Transverse colon (tissue), 4 donors: ENCODE measurements at regions not wholly inside any gene's neighbourhood (a gene's known extent, or its start where the extent isn't known, plus 50 kb on each side); places are given as distances from the start of the nearest gene placed in this dataset.
"Not testable (repeated sequence)": the region's sequence is repeated elsewhere in the genome, so short reads cannot be mapped to it uniquely, and the experiment has no call there.

Experiments used
- DNase-seq: peaks from one replicate; pipeline ENCODE4 v3.0.0-alpha.2; 2019
- H3K27ac ChIP-seq, 4 donors: fragments of 200-600 bp; sonication (generic); 2 replicates each; pipeline ENCODE4 v1.5.1; 2016 to 2018; ENCODE audit warnings: inconsistent platforms in 4 of 4
- H3K27me3 ChIP-seq: fragments of 200-600 bp; sonication (generic); 2 replicates; pipeline ENCODE4 v1.5.1; 2017; ENCODE audit warnings: inconsistent platforms
- H3K36me3 ChIP-seq, 4 donors: fragments of 200-600 bp; sonication (generic); 2 replicates each; pipeline ENCODE4 v1.5.1; 2017 to 2019; ENCODE audit warnings: inconsistent platforms in 4 of 4
- H3K4me1 ChIP-seq, 4 donors: fragments of 200-600 bp; sonication (generic); 2 replicates each; pipeline ENCODE4 v1.5.1; 2017 to 2020; ENCODE audit warnings: inconsistent platforms in 4 of 4
- H3K4me3 ChIP-seq, 4 donors: fragments of 200-600 bp; sonication (generic); 1 replicate in 1 of 4; 2 replicates in 3 of 4; pipeline versions ENCODE4 v1.5.1 to v1.6.1; 2017 to 2019; ENCODE audit warnings: inconsistent platforms in 4 of 4
- H3K9me3 ChIP-seq, 2 donors: fragments of 200-600 bp; sonication (generic); 2 replicates each; pipeline ENCODE4 v1.5.1; 2017 to 2019; ENCODE audit warnings: inconsistent platforms in 2 of 2
- EP300 ChIP-seq: sonication (generic); formaldehyde crosslinking; IDR thresholded peaks from one replicate; pipeline ENCODE4 v1.6.1; 2017; ENCODE audit warnings: antibody characterized with exemption, low read depth
- POLR2A ChIP-seq: fragments of 450-650 bp; IDR thresholded peaks from one replicate; pipeline ENCODE4 v1.6.1; 2016; ENCODE audit warnings: antibody characterized with exemption, mild to moderate bottlenecking, moderate library complexity
- POLR2AphosphoS5 ChIP-seq, 3 donors: sonication (generic); formaldehyde crosslinking; IDR thresholded peaks; one replicate each; pipeline ENCODE4 v1.6.1; 2016; ENCODE audit warnings: antibody characterized with exemption in 3 of 3
- WGBS, 2 donors: methylation state at CpG; one replicate each; pipeline ENCODE4 v1.1.5; 2018; ENCODE audit warnings: low coverage in 1 of 2; 5-methylcytosine and 5-hydroxymethylcytosine counted together
- in situ Hi-C, 4 donors: fragments of 200-750 bp; cut with MboI; loops; one replicate each; pipeline versions ENCODE4 v1.15.0 to v1.15.1; 2017; ENCODE audit warnings: low sequenced_read_pairs in 3 of 4, low pct_ligation_motif_present in 1 of 4, low pct_unique_long_range_greater_than_20kb in 1 of 4
- intact Hi-C: fragments of 100-400 bp; cut with DNase I; formaldehyde crosslinking; loops from one replicate; pipeline ENCODE4 v1.15.1; 2023; ENCODE audit warnings: low total_unique reads
- TF ChIP-seq, protein P1 (sequence below), 5 experiments: fragments of 200-600 bp in 3 of 5; fragments of 450-650 bp in 2 of 5; sonication (generic) in 3 of 5; IDR thresholded peaks; 1 replicate in 2 of 5; 2 replicates in 3 of 5; pipeline ENCODE4 v1.5.1; 2016 to 2017; ENCODE audit warnings: antibody characterized with exemption in 5 of 5, inconsistent platforms in 3 of 5, mild to moderate bottlenecking in 2 of 5, moderate library complexity in 1 of 5

DNA sequence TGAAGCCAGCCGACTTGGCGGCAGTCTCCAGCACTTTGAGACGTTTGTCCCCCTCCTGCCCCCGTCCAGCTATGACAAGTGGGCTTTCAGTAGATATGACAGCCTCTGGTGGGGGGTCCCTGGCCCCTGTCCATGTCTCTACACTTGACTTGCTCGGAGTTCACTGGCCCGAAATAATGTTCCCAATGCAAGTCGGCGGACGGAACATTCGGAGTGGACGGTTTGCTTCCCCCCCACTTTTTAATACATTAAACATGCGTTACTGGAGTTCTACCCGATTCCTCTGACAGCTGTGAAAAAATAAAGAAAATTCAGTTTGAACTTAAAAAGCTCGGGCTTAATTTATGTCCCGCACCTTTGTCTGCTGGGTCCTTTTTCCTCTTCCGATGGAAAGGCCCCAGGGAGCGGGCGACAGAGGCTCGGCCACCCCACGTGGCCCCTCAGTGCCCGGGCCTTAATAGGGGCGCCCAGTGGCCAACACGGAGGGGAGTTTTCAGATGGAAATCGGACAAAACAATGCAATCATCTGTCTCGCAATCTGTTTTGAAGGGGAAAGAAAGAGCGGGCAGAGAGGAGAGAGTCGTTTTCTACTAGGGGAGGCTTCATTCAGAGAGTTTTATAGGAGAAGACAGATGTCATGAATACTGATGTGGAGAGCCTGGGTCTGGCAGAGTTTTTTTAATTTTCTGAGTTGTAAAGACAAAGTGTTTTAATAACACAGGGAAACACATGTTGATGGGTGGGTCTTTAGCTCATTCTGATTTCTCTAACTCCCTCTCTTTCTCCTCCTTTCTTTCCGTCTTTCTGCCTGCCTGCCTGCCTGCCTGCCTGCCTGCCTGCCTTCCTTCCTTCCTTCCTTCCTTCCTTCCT lies 50.2 kb downstream of the SMIM38 start:
- no peaks in the 10 kb centered on the region for H3K4me1 ChIP-seq
- no peaks in the 10 kb centered on the region for H3K27me3 ChIP-seq
- intact Hi-C loops, result no loop called here
- no peak for DNase-seq
- in situ Hi-C loops, result no loop called here
- H3K36me3 ChIP-seq, result no peaks in the 10 kb centered on the region
- TF ChIP-seq EP300 (no peak), POLR2A (no peak), POLR2AphosphoS5 (IDR thresholded peaks at IDR 0.05) (no peak)
- TF ChIP-seq, protein P1, sequence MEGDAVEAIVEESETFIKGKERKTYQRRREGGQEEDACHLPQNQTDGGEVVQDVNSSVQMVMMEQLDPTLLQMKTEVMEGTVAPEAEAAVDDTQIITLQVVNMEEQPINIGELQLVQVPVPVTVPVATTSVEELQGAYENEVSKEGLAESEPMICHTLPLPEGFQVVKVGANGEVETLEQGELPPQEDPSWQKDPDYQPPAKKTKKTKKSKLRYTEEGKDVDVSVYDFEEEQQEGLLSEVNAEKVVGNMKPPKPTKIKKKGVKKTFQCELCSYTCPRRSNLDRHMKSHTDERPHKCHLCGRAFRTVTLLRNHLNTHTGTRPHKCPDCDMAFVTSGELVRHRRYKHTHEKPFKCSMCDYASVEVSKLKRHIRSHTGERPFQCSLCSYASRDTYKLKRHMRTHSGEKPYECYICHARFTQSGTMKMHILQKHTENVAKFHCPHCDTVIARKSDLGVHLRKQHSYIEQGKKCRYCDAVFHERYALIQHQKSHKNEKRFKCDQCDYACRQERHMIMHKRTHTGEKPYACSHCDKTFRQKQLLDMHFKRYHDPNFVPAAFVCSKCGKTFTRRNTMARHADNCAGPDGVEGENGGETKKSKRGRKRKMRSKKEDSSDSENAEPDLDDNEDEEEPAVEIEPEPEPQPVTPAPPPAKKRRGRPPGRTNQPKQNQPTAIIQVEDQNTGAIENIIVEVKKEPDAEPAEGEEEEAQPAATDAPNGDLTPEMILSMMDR (IDR thresholded peaks at IDR 0.05), result no peak
- 79 to 92% methylated on average over 8 to 28 of the region's 28 CpGs for WGBS, 2 donors
- no peak overlapping the region for H3K27ac ChIP-seq
- no peak overlapping the region for H3K4me3 ChIP-seq
- H3K9me3 ChIP-seq, result no peaks in the 10 kb centered on the region

DNA sequence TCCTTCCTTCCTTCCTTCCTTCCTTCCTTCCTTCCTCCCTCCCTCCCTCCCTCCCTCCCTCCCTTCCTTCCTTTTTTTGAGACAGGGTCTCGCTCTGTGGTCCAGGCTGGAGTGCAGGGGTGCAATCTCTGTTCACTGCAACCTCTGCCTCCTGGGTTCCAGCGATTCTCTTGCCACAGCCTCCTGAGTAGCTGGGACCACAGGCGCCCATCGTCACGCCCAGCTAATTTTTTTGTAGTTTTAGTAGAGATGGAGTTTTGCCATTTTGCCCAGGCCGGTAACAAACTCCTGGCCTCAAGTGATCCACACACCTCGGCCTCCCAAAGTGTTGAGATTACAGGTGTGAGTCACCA lies 50.9 kb downstream of the SMIM38 start:
- H3K4me1 ChIP-seq, in situ Hi-C loops, H3K27me3 ChIP-seq, H3K9me3 ChIP-seq, DNase-seq, intact Hi-C loops, H3K36me3 ChIP-seq, H3K27ac ChIP-seq, H3K4me3 ChIP-seq: not testable (repeated sequence)
- WGBS, 2 donors, result 80 to 81% methylated on average over 3 to 7 of the region's 7 CpGs

DNA sequence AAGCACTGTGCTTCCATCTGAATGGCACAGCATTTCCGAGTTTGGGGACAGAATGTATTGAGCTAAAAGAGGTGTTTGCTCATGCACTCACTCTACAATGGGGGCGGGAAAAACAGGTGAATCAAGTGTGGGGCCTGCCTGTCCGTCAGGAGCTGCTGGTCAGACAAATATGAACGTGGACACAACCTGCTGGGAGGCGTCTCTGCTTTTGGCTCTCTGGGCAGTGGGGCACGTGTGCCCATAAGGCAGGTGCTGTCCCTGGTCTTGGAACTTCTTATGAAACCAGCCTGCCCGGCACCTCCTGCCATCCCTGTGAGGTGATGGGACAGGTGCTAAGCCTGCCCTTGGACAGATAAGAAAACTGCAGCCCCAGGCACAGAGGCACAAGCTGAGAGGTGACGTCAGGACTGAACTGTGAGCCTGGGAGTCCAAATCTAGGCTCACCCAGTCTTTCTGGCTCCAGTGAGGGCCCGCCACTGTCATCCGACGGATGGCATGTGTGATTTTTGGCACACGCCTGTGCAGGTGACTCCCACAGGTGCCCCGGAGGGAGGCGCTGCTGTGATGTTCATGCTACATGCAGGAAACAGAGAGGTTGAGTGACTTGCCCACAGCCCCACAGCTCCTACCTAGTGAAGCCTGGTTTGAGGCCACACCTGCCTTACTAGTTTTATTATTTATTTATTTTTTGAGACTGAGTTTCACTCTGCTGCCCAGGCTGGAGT lies 51.6 kb downstream of the SMIM38 start:
- intact Hi-C loops, result loop anchor here (1.0 kb wide), 1 partner anchor 17 kb away; no protein-coding TSS in a partner anchor
- no peak overlapping the region for H3K4me3 ChIP-seq
- in situ Hi-C loops, result no loop called here

DNA sequence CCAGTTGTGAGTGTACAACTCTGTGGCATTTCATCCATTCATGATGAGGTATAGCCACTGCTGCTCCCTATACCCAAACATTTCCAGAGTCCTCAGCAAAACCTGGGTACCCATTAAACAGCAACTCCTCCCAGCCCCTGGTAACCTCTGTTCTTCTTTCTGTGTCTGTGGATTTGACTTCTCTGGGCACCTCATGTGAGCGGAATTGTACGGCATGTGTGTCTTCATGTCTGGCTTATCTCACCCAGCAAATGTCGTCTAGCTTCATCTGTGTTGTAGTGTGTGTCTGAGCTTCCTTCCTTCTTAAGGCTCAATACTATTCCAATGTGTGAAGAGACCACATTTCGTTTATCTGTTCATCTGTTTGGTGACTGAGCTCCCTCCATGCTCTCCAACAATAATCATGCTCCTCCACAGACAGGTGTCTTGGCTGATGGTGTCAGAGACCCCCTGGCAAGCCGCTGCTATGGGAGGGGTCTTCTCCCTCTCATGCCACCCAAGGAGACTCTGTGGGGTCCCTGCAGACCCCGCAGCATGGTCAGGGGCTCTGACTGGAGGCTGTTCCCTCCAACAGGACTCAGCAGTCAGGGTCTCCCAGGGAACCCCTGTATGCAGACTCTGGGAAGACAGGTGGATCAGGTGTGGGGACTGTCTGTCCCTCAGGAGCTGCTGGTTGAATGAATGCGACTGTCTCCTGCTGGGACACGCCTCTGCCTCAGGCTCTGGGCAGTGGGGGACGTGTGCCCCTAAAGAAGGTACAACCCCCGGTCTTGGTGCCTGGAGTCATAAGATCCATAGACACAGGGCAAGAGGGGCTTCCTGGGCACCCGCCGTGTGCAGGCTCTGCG lies 52.7 kb downstream of the SMIM38 start:
- in situ Hi-C loops (no loop called here), intact Hi-C loops (no loop called here)
- Histone ChIP-seq H3K27ac (no peak overlapping the region), H3K27me3 (no peaks in the 10 kb centered on the region), H3K4me3 (no peak overlapping the region), H3K4me1 (no peaks in the 10 kb centered on the region), H3K36me3 (no peaks in the 10 kb centered on the region), H3K9me3 (no peaks in the 10 kb centered on the region)
- 90% methylated on average over 10 of the region's 13 CpGs; no CpG with 5 or more reads in 1 of the 2 donors for WGBS, 2 donors
- no peak for TF ChIP-seq POLR2A
- TF ChIP-seq, protein P1 (IDR thresholded peaks at IDR 0.05), result no peak
- TF ChIP-seq EP300, result no peak
- DNase-seq, result no peak

More for the DNA sequence above, 51.6 kb downstream of the SMIM38 start:
- no peaks in the 10 kb centered on the region for H3K9me3 ChIP-seq
- WGBS, 2 donors, result 75% methylated on average over 13 of the region's 14 CpGs; no CpG with 5 or more reads in 1 of the 2 donors
- DNase-seq, result no peak
- H3K36me3 ChIP-seq, result no peaks in the 10 kb centered on the region
- H3K27me3 ChIP-seq, result no peaks in the 10 kb centered on the region
- no peak overlapping the region for H3K27ac ChIP-seq
- TF ChIP-seq POLR2A (no peak), EP300 (no peak), POLR2AphosphoS5 (IDR thresholded peaks at IDR 0.05) (no peak)
- TF ChIP-seq, protein P1 (IDR thresholded peaks at IDR 0.05), result no peak
- no peaks in the 10 kb centered on the region for H3K4me1 ChIP-seq
